SIG-M5 treated with dmso at 0.1 percent for 504 hours (cell line): ENCODE measurements at regions not wholly inside any gene's neighbourhood (a gene's known extent, or its start where the extent isn't known, plus 50 kb on each side); places are given as distances from the start of the nearest gene placed in this dataset.
A peak's percentile ranks its signal among the peaks of the same experiment; 100 is the strongest.

Experiments used
- DNase-seq: peaks from one replicate; lab custom pipeline; 2025; ENCODE audit not compliant: unreplicated experiment; lab: John Stamatoyannopoulos, UW

DNA sequence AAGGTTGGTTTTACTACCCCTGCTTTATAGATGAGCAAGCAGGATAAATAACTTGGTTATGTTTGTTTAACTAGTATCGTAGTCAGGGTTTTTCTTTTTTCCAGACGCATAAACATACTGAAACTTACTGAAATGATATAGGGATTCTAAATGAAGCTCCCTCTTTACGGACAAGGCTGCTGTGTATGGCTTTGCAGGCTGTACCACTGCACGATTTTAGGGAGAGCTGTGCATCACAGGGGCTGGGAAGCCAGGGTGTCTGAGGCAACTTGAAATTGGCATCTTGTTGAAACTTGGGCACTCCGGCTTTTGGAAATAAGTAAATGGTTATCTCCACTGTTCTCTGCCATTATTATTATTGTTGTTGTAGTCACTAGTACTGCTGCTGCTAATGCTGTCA, 218.1 kb upstream of the CDH8 start:
- DNase-seq = no peak

DNA sequence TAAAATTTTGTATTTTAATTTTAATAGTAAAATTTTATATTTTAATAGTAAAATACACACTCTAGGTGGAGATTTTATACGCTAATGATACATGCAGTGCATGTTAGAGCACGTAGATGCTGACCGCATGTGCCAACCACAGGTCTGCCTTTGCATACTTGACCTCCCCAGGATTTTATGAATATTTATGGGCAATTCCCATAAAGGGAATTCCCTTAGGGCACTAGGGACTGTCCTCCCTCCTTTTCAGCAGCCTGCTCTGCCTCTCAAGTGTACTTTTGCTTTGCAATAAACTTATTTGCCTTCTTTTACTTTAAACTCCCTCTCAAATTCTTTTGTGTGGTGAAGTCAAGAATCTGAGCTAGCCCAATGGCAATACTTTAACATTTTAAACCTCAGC, 217.7 kb upstream of the CDH8 start:
- DNase-seq = no peak

- DNase-seq = no peak
Measured at GRCh38 chr16:62249069-62249468, 212.8 kb upstream of the CDH8 start.

DNA sequence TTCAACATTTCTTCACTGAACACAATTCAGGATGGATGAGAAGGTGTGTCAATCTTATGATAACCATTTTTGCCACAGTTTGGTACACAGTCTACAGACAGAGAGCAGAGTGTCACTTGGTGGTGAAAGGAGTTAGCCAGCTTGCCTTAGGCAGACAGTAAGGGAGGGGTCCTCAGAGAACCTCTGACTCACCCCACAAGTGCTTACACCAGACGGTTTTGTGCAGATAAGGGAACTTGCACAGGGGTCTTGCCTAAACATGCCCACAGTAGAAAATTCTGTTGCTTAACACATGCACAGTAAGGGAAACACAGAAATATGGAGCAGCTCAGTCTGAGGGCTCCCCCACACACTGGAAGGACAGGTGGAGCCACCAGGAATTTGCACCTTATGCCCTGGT, 204.5 kb upstream of the CDH8 start:
- DNase-seq = peak; percentile 70

DNA sequence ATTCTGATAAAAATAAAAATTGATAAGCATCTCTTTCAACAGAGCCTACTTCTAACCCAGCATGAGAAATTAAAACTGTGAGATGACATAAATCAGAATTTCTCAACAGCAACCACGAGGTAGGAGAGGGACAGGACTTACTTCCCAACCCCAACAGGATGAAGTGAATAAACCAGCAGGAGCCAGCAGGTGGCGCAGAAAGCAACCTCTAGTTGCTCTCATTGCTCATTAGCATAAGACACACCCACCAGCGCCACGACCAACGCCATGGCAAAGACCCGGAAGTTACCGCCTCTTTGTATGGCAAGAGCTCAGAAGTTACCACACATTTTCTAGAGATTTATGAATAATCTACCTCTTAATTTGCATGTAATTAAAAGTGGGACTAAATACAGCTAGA, 189.4 kb upstream of the CDH8 start:
- DNase-seq = peak; percentile 21

DNA sequence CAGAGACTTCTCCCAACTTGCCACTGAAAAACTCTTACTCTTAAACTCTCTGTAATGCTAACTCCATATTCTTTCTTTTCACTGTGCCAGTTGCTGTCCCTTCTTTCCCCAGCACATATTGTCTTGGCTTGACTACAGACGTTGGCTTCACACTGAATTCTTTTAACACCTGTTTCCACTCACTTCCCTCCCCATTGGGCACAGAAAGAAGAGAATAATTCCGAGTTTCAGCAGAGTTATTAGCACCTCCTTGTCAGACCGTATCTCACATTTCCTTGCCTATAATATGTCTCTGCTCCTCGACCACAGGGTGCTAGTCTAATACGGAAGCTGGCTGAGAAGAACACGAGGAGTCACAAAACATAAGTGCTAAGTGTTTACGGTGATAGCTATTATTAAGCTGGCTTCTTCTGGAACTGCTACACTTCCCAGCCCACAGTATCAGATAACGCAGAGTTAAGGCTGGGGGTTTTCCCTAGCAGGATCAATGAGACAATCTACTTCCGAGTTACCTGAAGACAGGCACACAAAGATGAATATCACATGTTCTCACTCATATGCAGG, 188.5 kb upstream of the CDH8 start:
- no peak for DNase-seq

- no peak for DNase-seq
Measured at GRCh38 chr16:62216837-62217236, 180.6 kb upstream of the CDH8 start.

GRCh38 chr16:62213763-62214162, 177.5 kb upstream of the CDH8 start:
- no peak for DNase-seq

GRCh38 chr16:62208934-62209333, 172.7 kb upstream of the CDH8 start:
- no peak for DNase-seq

GRCh38 chr16:62205459-62205858, 169.2 kb upstream of the CDH8 start:
- no peak for DNase-seq

DNA sequence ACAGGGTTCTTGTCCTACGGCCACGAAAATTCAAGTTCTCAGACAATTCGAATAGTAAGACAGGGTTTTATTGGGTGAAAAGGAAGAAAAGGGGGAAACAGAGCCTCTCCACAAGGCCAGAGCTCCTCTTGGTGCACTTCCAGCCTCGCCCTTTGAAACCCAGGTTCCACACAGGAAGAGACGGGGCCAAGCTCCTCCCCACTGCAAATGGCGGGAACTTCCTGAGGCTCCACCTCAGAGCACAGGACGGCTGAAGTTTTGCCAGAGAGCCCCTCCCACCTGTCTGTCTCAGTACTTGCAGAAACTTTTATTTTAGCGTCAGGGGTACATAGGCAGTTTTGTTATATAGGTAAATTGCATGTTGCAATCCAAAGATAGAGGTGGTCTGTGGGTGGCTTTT, 165.7 kb upstream of the CDH8 start:
- DNase-seq = no peak

DNA sequence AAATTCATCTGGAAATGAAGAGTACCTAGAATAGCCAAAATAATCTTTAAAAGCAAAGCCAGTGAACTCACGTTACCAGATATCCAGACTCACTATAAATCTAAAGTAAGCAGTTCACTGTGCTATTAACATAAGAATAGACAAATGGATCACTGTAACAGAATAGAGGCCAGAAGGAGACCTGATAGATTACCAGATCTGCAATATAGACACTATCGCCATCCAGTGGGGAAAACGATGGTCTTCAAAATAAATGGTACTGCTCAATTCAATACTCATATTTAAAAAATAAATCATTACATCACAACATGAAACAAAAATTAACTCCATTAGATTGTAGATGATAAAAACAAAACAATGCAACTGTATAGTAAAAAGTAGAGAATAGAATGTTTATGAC, 158.6 kb upstream of the CDH8 start:
- DNase-seq = no peak

DNA sequence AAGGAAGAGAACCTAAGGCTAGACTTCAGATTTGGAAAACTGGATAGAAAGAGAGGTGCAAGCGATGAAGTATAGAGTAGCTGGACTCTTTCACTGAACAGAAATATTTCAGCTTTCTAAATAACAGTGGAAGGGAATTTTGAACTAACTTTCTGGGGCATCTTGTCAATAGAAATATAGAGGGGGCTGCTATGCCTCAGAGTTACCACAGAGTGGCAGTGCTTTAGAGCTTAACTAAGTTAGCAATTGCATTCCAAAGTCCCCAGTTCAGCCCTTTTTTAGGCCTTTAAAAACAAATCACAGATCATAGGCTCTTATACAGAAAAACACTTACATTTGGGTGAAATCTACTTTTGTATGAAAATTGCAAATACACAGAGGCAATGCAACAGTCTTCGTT, 154.2 kb upstream of the CDH8 start:
- DNase-seq = peak; percentile 22

DNA sequence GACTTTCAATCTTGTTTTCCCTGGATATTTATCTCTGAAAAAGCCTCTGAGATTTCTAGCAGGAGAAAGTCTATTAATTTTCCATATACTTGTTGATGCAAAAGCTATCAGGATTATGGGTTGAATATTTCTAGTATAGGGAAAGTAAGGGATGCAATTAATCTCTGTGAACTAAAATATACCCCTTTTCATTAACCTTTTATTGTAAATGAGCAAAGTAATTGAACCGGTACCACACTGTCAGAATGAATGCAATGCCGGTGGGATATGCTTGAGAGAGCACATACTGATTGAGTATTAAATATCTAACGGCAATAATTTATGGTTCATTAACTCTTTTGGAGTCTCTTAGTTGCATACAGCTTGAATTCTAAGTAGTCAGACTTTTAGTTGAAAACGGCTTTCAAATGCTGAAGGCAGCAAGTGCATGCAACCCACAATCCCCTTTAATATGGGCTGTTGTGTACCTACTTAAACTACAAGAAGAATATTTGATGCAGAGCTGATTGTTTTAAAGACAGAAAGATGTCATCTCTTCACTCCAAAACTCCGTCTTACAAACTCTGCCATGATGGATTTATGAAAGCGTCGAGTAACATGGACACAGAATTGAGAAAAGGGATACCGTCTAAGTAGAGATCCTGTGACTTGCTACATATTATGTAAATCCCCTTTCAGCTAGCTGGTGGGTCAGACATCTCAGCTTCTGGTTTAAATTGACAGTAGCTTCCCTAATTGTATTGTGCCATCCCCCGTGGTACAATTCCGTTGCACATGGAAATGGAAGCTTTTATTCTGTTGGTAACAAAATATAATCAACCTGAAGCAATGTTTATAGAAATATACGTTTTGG, 141.3 kb upstream of the CDH8 start:
- DNase-seq = no peak

- DNase-seq = no peak
Measured at GRCh38 chr16:62170642-62171041, 134.4 kb upstream of the CDH8 start.

DNA sequence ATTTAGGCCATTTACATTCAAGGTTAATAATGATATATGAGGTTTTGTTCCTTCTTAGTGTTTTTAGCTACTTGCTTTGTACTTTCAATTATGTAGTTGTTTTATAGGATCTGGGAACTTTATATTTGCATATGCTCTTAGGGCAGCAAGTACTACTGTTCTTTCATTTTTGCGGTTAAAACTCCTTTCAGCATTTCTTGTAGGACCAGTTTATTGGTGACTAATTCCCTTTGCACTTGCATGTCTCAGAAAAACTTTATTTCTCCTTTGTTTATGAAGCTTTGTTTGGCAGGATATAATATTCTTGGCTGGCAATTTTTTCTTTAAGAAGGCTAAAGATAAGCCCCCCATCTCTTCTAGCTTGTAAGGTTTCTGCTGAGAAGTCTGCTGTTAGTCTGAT, 131.3 kb upstream of the CDH8 start:
- no peak for DNase-seq

DNA sequence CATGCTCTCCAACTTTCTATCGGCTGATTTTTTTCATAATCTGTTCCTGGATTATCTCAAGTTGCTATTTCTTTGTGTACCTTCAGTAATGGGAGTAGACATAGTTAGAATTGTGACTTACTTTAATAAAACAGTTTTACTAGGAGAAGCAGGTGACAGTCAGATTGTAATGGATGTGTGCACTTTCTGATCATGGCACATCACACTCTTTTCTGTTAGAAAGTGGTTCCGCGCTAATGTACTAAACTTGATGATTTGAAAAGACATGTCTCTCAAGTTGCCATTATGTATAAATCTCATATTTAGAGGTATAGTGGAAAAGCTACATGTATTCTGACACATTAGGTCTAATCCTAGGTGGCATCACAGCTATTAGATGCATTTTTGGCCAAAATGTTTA, 121.3 kb upstream of the CDH8 start:
- no peak for DNase-seq

DNA sequence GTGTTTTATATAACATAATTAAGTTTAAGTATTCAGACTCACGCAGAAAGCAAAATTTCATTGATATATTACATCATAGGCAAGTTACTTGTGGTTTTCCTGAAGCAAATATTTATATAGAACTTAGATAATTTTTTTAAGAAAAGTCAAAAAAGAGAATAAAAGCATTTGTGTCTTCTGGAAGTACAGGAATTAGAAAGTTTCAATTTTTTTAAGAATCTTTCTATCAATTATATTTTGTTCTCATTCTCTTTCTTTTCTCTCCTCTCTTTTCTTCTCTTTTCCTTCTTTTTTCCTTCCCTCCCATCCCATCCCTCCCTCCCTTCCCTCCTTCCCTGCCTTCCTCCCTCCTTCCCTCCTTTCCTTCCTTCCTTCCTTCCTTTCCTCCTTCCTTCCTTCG, 120.7 kb upstream of the CDH8 start:
- no peak for DNase-seq

- DNase-seq = no peak
Measured at GRCh38 chr16:62149631-62150030, 113.4 kb upstream of the CDH8 start.

DNA sequence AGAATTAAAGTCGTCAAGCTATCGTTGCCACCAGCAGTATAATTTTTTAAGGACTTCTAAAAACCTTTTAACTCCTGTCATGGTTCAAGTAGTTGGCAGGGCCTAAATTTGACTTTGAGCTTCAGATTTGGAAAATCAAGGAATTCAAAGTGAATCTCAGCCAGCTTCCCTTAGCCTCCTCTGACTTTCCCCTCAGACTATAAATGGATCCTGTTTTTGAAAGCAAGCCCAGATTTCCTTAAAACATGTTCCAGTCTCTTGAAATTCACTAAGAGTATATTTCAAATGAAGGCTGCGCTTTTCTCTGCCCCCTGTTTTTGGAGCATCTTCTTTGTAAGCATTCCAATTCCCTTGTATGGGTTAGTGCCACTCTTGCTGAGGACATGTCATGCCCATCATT, 101.8 kb upstream of the CDH8 start:
- DNase-seq = no peak

- DNase-seq = no peak
Measured at GRCh38 chr16:62135911-62136310, 99.7 kb upstream of the CDH8 start.

DNA sequence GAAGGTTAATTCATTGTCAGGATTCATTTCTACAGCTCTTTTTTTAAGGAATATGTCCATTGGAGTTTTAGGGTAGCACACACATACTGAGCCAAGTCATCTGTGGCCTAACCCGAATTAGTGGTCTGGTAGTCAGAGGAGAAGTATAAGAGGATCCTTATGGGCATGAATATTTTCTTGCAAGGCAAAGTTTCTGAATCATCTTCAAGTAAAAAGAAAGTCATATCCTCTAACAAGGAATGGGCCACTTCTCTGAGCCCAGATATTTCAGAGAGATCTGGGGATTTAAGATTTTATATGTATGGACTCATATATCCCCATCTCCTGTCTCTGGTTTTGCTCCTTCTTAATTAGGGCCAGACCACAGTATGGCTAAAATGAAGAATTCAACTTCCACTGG, 99.2 kb upstream of the CDH8 start:
- no peak for DNase-seq

- DNase-seq = no peak
Measured at GRCh38 chr16:62130101-62130500, 93.9 kb upstream of the CDH8 start.
